Cerebellar cortex (tissue), 1 donor: ENCODE measurements at regions not wholly inside any gene's neighbourhood (a gene's known extent, or its start where the extent isn't known, plus 50 kb on each side); places are given as distances from the start of the nearest gene placed in this dataset.

ENCODE experiments used
- DNase-seq: peaks from one replicate; pipeline ENCODE4 v3.0.0-alpha.2; 2015; ENCODE audit warnings: low spot score

- DNase-seq: no peak
Measured at GRCh38 chr4:14880805-14881204, 121.5 kb upstream of the CPEB2 start.

GRCh38 chr4:14883166-14883565, 119.1 kb upstream of the CPEB2 start:
- no peak for DNase-seq

GRCh38 chr4:14883661-14884060, 118.6 kb upstream of the CPEB2 start:
- no peak for DNase-seq

- DNase-seq: no peak
Measured at GRCh38 chr4:14887842-14888433, 114.3 kb upstream of the CPEB2 start.

- DNase-seq: no peak
Measured at GRCh38 chr4:14888790-14889572, 113.3 kb upstream of the CPEB2 start.

GRCh38 chr4:14892563-14892962, 109.7 kb upstream of the CPEB2 start:
- DNase-seq: no peak

GRCh38 chr4:14893713-14894112, 108.6 kb upstream of the CPEB2 start:
- DNase-seq: no peak

GRCh38 chr4:14894392-14895292, 107.6 kb upstream of the CPEB2 start:
- no peak for DNase-seq

GRCh38 chr4:14896656-14897175, 105.6 kb upstream of the CPEB2 start:
- DNase-seq: no peak

GRCh38 chr4:14897217-14897616, 105.1 kb upstream of the CPEB2 start:
- DNase-seq: no peak

- DNase-seq: no peak
Measured at GRCh38 chr4:14898989-14899388, 103.3 kb upstream of the CPEB2 start.

GRCh38 chr4:14902342-14902741, 99.9 kb upstream of the CPEB2 start:
- DNase-seq: no peak

- DNase-seq: no peak
Measured at GRCh38 chr4:14903321-14903720, 99.0 kb upstream of the CPEB2 start.

- DNase-seq: no peak
Measured at GRCh38 chr4:14906805-14907204, 95.5 kb upstream of the CPEB2 start.

- DNase-seq: no peak
Measured at GRCh38 chr4:14908635-14909034, 93.6 kb upstream of the CPEB2 start.

GRCh38 chr4:14910411-14910810, 91.9 kb upstream of the CPEB2 start:
- DNase-seq: no peak

- no peak for DNase-seq
Measured at GRCh38 chr4:14912426-14912825, 89.9 kb upstream of the CPEB2 start.

GRCh38 chr4:14915018-14915417, 87.3 kb upstream of the CPEB2 start:
- no peak for DNase-seq

- no peak for DNase-seq
Measured at GRCh38 chr4:14916554-14917297, 85.6 kb upstream of the CPEB2 start.

- DNase-seq: no peak
Measured at GRCh38 chr4:14917298-14917633, 85.0 kb upstream of the CPEB2 start.

GRCh38 chr4:14918336-14918735, 83.9 kb upstream of the CPEB2 start:
- no peak for DNase-seq

GRCh38 chr4:14919785-14920184, 82.5 kb upstream of the CPEB2 start:
- no peak for DNase-seq
